ENCODE measurements at regions not wholly inside any gene's neighbourhood (a gene's known extent, or its start where the extent isn't known, plus 50 kb on each side); places are given as distances from the start of the nearest gene placed in this dataset.

- no peak overlapping the region for H3K4me3 ChIP-seq (replicated peaks in 1 of 3; ENCODE audit: insufficient read depth in 1 of 3, low read depth in 1 of 3, low read length in 3 of 3)
- H3K36me3 ChIP-seq (ENCODE audit: control insufficient read depth in 2 of 2, extremely low read depth in 1 of 2, insufficient read depth in 2 of 2, low read length in 2 of 2) = no peaks in the 10 kb centered on the region
- no peaks in the 10 kb centered on the region for H3K9me3 ChIP-seq (replicated peaks; ENCODE audit: control insufficient read depth, insufficient read depth, low read length)
- H3K4me2 ChIP-seq (ENCODE audit: insufficient read depth, low read length) = no peak overlapping the region
- TF ChIP-seq, protein P1, sequence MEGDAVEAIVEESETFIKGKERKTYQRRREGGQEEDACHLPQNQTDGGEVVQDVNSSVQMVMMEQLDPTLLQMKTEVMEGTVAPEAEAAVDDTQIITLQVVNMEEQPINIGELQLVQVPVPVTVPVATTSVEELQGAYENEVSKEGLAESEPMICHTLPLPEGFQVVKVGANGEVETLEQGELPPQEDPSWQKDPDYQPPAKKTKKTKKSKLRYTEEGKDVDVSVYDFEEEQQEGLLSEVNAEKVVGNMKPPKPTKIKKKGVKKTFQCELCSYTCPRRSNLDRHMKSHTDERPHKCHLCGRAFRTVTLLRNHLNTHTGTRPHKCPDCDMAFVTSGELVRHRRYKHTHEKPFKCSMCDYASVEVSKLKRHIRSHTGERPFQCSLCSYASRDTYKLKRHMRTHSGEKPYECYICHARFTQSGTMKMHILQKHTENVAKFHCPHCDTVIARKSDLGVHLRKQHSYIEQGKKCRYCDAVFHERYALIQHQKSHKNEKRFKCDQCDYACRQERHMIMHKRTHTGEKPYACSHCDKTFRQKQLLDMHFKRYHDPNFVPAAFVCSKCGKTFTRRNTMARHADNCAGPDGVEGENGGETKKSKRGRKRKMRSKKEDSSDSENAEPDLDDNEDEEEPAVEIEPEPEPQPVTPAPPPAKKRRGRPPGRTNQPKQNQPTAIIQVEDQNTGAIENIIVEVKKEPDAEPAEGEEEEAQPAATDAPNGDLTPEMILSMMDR (IDR thresholded peaks at IDR 0.05; ENCODE audit: extremely low read depth in 1 of 2, insufficient read depth in 1 of 2, low read depth in 1 of 2, low read length in 2 of 2) = no peak
- no peak for TF ChIP-seq POLR2AphosphoS5 (IDR thresholded peaks at IDR 0.05; ENCODE audit: insufficient read depth, low read depth, low read length)
- TF ChIP-seq, protein P2, sequence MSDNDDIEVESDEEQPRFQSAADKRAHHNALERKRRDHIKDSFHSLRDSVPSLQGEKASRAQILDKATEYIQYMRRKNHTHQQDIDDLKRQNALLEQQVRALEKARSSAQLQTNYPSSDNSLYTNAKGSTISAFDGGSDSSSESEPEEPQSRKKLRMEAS (IDR thresholded peaks at IDR 0.05; ENCODE audit: insufficient read depth, insufficient read length) = no peak
- no peak for TF ChIP-seq GATA2 (IDR thresholded peaks at IDR 0.05; ENCODE audit: insufficient read depth, insufficient read length, low read depth, low read length)
- no peak for TF ChIP-seq EZH2 (IDR thresholded peaks at IDR 0.05; ENCODE audit: borderline replicate concordance, low read depth, low read length, severe bottlenecking)
- no peak for TF ChIP-seq MYC (IDR thresholded peaks at IDR 0.05; ENCODE audit: low read depth, low read length)
- TF ChIP-seq JUN (IDR thresholded peaks at IDR 0.05; ENCODE audit: borderline replicate concordance, insufficient read depth, insufficient read length, low read depth) = no peak
- no peak for TF ChIP-seq FOS (IDR thresholded peaks at IDR 0.05; ENCODE audit: borderline replicate concordance, insufficient read depth, low read length)
- TF ChIP-seq POLR2A (IDR thresholded peaks at IDR 0.05; ENCODE audit: low read depth, low read length) = no peak
- H3K4me1 ChIP-seq (ENCODE audit: control insufficient read depth, extremely low read depth, insufficient read depth, low read length) = no peaks in the 10 kb centered on the region
- no TSS peak for BruUV-seq (replicated peaks)
- ChIA-PET CTCF (no interaction called here), POLR2A (no interaction called here)
- H3K79me2 ChIP-seq (ENCODE audit: control insufficient read depth, insufficient read depth, low read length) = no peaks in the 10 kb centered on the region
- H4K20me1 ChIP-seq (replicated peaks; ENCODE audit: control insufficient read depth, extremely low read depth, insufficient read depth, low read length) = no peaks in the 10 kb centered on the region
- DNase-seq (ENCODE audit: low read depth, low spot score) (no peak), FAIRE-seq (no peak)
- no peak overlapping the region for H3K9ac ChIP-seq (replicated peaks; ENCODE audit: extremely low read depth, insufficient read depth, low read length)
- intact Hi-C loops (cut with micrococcal nuclease) = no loop called here
- no peaks in the 10 kb centered on the region for H3K9me1 ChIP-seq (replicated peaks; ENCODE audit: control insufficient read depth, extremely low read depth, insufficient read depth, low read length)
- no peak overlapping the region for H3K27ac ChIP-seq (ENCODE audit: insufficient read depth, low read depth, low read length)
- H2AFZ ChIP-seq (ENCODE audit: low read depth, low read length) = no peak overlapping the region
- dilution Hi-C loops (cut with MboI; ENCODE audit: extremely low pct_ligation_motif_present, low sequenced_read_pairs) = no loop called here
- H3K27me3 ChIP-seq (ENCODE audit: control insufficient read depth in 2 of 2, insufficient read depth in 2 of 2, low read length in 2 of 2) = peaks cover 0 to 2% of the 10 kb centered on the region in 2 experiments
Measured at GRCh38 chr21:38883142-38883541, 77.4 kb downstream of the ETS2 start.

All from endothelial cell of umbilical vein (primary cell).